ENCODE measurements at regions not wholly inside any gene's neighbourhood (a gene's known extent, or its start where the extent isn't known, plus 50 kb on each side); places are given as distances from the start of the nearest gene placed in this dataset.

DNA sequence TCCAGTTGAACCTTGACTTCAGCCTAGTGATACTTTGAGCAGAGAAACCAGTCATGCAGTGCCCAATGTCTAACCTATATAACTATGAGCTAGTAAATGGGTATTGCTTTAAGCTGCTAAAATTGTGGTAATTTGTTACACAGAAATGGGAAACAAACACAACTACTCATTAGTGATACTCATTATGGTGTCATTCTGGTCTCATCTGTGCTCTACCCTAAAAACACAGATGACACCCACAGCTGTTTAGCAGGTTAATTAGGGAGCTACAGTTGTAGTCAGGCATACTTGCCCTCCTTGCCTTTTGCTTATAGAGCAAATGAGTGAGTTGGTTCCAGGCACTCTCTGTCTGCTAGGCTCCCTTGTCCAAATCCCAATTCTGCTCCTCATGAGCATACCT lies 50.0 kb upstream of the ATF7IP start:
- TF ChIP-seq, protein P1, sequence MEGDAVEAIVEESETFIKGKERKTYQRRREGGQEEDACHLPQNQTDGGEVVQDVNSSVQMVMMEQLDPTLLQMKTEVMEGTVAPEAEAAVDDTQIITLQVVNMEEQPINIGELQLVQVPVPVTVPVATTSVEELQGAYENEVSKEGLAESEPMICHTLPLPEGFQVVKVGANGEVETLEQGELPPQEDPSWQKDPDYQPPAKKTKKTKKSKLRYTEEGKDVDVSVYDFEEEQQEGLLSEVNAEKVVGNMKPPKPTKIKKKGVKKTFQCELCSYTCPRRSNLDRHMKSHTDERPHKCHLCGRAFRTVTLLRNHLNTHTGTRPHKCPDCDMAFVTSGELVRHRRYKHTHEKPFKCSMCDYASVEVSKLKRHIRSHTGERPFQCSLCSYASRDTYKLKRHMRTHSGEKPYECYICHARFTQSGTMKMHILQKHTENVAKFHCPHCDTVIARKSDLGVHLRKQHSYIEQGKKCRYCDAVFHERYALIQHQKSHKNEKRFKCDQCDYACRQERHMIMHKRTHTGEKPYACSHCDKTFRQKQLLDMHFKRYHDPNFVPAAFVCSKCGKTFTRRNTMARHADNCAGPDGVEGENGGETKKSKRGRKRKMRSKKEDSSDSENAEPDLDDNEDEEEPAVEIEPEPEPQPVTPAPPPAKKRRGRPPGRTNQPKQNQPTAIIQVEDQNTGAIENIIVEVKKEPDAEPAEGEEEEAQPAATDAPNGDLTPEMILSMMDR (conservative IDR thresholded peaks at IDR 0.05; ENCODE audit: low read length) = no peak
- no peak for TF ChIP-seq EZH2phosphoT487 (IDR thresholded peaks at IDR 0.05; ENCODE audit: borderline replicate concordance, low read depth, low read length)
